ENCODE measurements at regions not wholly inside any gene's neighbourhood (a gene's known extent, or its start where the extent isn't known, plus 50 kb on each side); places are given as distances from the start of the nearest gene placed in this dataset.
"Not testable (repeated sequence)": the region's sequence is repeated elsewhere in the genome, so short reads cannot be mapped to it uniquely, and the experiment has no call there.

- Histone ChIP-seq H3K4me3 (ENCODE audit: low read depth in 1 of 2, low read length in 2 of 2) (no peak overlapping the region), H3K27ac (ENCODE audit: low read depth, low read length) (no peak overlapping the region), H3K36me3 (ENCODE audit: control insufficient read depth in 1 of 2, insufficient read depth in 2 of 2, low read length in 2 of 2) (no peaks in the 10 kb centered on the region), H3K9me3 (ENCODE audit: control insufficient read depth in 1 of 2, low read length in 2 of 2) (no peaks in the 10 kb centered on the region), H3K4me1 (ENCODE audit: control insufficient read depth in 1 of 2, insufficient read depth in 2 of 2, low read length in 2 of 2) (no peaks in the 10 kb centered on the region), H3K9ac (ENCODE audit: low read depth in 1 of 2, low read length in 2 of 2) (no peak overlapping the region), H3K27me3 (ENCODE audit: control insufficient read depth in 1 of 2, insufficient read depth in 2 of 2, low read length in 2 of 2) (no peaks in the 10 kb centered on the region)
Measured at GRCh38 chr4:132076829-132077228, 1072.3 kb upstream of the PCDH10 start.

- no peaks in the 10 kb centered on the region for H3K27me3 ChIP-seq (ENCODE audit: control insufficient read depth in 1 of 2, insufficient read depth in 2 of 2, low read length in 2 of 2)
- H3K36me3 ChIP-seq (ENCODE audit: control insufficient read depth in 1 of 2, insufficient read depth in 2 of 2, low read length in 2 of 2) = no peaks in the 10 kb centered on the region
- H3K9me3 ChIP-seq (ENCODE audit: control insufficient read depth in 1 of 2, low read length in 2 of 2) = peaks cover 0 to 3% of the 10 kb centered on the region in 2 donors
- no peak overlapping the region for H3K4me3 ChIP-seq (ENCODE audit: low read depth in 1 of 2, low read length in 2 of 2)
- no peak overlapping the region for H3K27ac ChIP-seq (ENCODE audit: low read depth, low read length)
- H3K9ac ChIP-seq (ENCODE audit: low read depth in 1 of 2, low read length in 2 of 2) = no peak overlapping the region
- no peaks in the 10 kb centered on the region for H3K4me1 ChIP-seq (ENCODE audit: control insufficient read depth in 1 of 2, insufficient read depth in 2 of 2, low read length in 2 of 2)
Measured at GRCh38 chr4:132085105-132085504, 1064.0 kb upstream of the PCDH10 start.

DNA sequence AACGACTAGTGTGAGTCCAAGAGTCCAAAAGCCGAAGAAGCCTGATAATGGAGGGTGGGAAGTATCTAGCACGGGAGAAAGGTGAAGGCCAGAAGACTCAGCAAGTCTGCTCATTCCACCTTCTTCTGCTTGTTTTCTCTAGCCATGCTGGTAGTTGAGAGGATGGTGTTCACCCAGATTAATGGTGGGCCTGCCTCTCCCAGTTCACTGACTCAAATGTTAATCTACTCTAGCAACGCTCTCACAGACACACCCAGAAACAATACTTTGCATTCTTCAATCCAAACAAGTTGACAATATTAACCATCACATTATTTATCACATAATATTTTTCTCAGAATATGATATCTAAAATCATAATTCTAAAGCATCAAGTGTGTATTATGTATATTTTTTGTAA lies 1055.1 kb upstream of the PCDH10 start:
- H3K36me3 ChIP-seq (ENCODE audit: control insufficient read depth in 1 of 2, insufficient read depth in 2 of 2, low read length in 2 of 2) = no peaks in the 10 kb centered on the region
- H3K9me3 ChIP-seq (ENCODE audit: control insufficient read depth in 1 of 2, low read length in 2 of 2) = no peaks in the 10 kb centered on the region

GRCh38 chr4:132097041-132097440 lies 1052.1 kb upstream of the PCDH10 start:
- Histone ChIP-seq H3K4me1 (ENCODE audit: control insufficient read depth in 1 of 2, insufficient read depth in 2 of 2, low read length in 2 of 2) (no peaks in the 10 kb centered on the region), H3K9me3 (ENCODE audit: control insufficient read depth in 1 of 2, low read length in 2 of 2) (no peaks in the 10 kb centered on the region), H3K27me3 (ENCODE audit: control insufficient read depth in 1 of 2, insufficient read depth in 2 of 2, low read length in 2 of 2) (no peaks in the 10 kb centered on the region), H3K36me3 (ENCODE audit: control insufficient read depth in 1 of 2, insufficient read depth in 2 of 2, low read length in 2 of 2) (no peaks in the 10 kb centered on the region), H3K27ac (ENCODE audit: low read depth, low read length) (no peak overlapping the region), H3K4me3 (ENCODE audit: low read depth in 1 of 2, low read length in 2 of 2) (no peak overlapping the region), H3K9ac (ENCODE audit: low read depth in 1 of 2, low read length in 2 of 2) (no peak overlapping the region)

More for the DNA sequence above, 1055.1 kb upstream of the PCDH10 start:
- H3K27me3 ChIP-seq (ENCODE audit: control insufficient read depth in 1 of 2, insufficient read depth in 2 of 2, low read length in 2 of 2) = no peaks in the 10 kb centered on the region
- H3K9ac ChIP-seq (ENCODE audit: low read depth in 1 of 2, low read length in 2 of 2) = no peak overlapping the region
- no peak overlapping the region for H3K4me3 ChIP-seq (ENCODE audit: low read depth in 1 of 2, low read length in 2 of 2)
- H3K27ac ChIP-seq (ENCODE audit: low read depth, low read length) = no peak overlapping the region
- no peaks in the 10 kb centered on the region for H3K4me1 ChIP-seq (ENCODE audit: control insufficient read depth in 1 of 2, insufficient read depth in 2 of 2, low read length in 2 of 2)

GRCh38 chr4:132101526-132101925 lies 1047.6 kb upstream of the PCDH10 start:
- Histone ChIP-seq H3K4me1 (ENCODE audit: control insufficient read depth in 1 of 2, insufficient read depth in 2 of 2, low read length in 2 of 2) (no peaks in the 10 kb centered on the region), H3K9me3 (ENCODE audit: control insufficient read depth in 1 of 2, low read length in 2 of 2) (no peaks in the 10 kb centered on the region), H3K4me3 (ENCODE audit: low read depth in 1 of 2, low read length in 2 of 2) (no peak overlapping the region), H3K9ac (ENCODE audit: low read depth in 1 of 2, low read length in 2 of 2) (no peak overlapping the region), H3K27me3 (ENCODE audit: control insufficient read depth in 1 of 2, insufficient read depth in 2 of 2, low read length in 2 of 2) (no peaks in the 10 kb centered on the region), H3K36me3 (ENCODE audit: control insufficient read depth in 1 of 2, insufficient read depth in 2 of 2, low read length in 2 of 2) (no peaks in the 10 kb centered on the region), H3K27ac (ENCODE audit: low read depth, low read length) (no peak overlapping the region)

DNA sequence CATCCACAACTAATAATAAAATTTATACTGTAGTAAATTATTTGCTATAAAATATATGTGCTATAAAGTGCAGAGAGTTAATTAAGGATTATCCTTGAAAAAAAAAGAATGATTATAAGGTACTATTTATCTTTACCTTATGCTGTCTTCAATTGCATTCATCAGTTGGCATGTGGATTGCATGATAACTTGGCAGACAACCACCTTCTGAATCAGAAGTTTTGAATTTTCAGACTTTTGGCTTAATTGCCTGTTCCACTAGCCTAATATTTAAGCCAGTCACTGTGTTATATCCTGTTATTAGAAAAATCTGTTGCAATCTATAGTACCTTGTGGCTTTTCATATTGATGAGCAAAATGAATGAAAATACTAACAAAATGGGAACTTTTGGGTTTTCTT lies 1040.3 kb upstream of the PCDH10 start:
- Histone ChIP-seq H3K36me3 (ENCODE audit: control insufficient read depth in 1 of 2, insufficient read depth in 2 of 2, low read length in 2 of 2) (no peaks in the 10 kb centered on the region), H3K9ac (ENCODE audit: low read depth in 1 of 2, low read length in 2 of 2) (no peak overlapping the region), H3K27ac (ENCODE audit: low read depth, low read length) (no peak overlapping the region)

DNA sequence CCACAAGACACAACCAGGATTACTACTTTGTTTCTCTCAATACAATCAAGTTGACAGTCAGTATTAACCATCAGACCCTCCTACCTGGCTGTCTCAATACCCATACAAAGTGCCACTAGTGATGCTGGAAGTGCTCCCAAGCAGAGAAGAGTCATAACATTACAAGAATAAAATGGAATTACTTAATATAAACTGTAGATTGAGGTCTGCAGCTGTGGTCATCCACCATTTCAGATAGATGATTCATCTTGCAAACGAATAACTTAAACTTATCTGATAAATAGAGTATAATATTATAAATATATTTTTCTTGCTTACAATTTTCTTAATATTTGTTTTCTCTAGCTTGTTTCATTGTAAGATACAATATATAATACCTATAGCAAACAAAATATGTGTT lies 1034.2 kb upstream of the PCDH10 start:
- no peaks in the 10 kb centered on the region for H3K9me3 ChIP-seq (ENCODE audit: control insufficient read depth in 1 of 2, low read length in 2 of 2)
- H3K36me3 ChIP-seq (ENCODE audit: control insufficient read depth in 1 of 2, insufficient read depth in 2 of 2, low read length in 2 of 2) = no peaks in the 10 kb centered on the region
- no peaks in the 10 kb centered on the region for H3K27me3 ChIP-seq (ENCODE audit: control insufficient read depth in 1 of 2, insufficient read depth in 2 of 2, low read length in 2 of 2)
- no peak overlapping the region for H3K9ac ChIP-seq (ENCODE audit: low read depth in 1 of 2, low read length in 2 of 2)
- no peaks in the 10 kb centered on the region for H3K4me1 ChIP-seq (ENCODE audit: control insufficient read depth in 1 of 2, insufficient read depth in 2 of 2, low read length in 2 of 2)
- no peak overlapping the region for H3K27ac ChIP-seq (ENCODE audit: low read depth, low read length)
- H3K4me3 ChIP-seq (ENCODE audit: low read depth in 1 of 2, low read length in 2 of 2) = no peak overlapping the region

More for the DNA sequence above, 1040.3 kb upstream of the PCDH10 start:
- Histone ChIP-seq H3K27me3 (ENCODE audit: control insufficient read depth in 1 of 2, insufficient read depth in 2 of 2, low read length in 2 of 2) (no peaks in the 10 kb centered on the region), H3K4me3 (ENCODE audit: low read depth in 1 of 2, low read length in 2 of 2) (no peak overlapping the region), H3K4me1 (ENCODE audit: control insufficient read depth in 1 of 2, insufficient read depth in 2 of 2, low read length in 2 of 2) (no peaks in the 10 kb centered on the region), H3K9me3 (ENCODE audit: control insufficient read depth in 1 of 2, low read length in 2 of 2) (no peaks in the 10 kb centered on the region)

DNA sequence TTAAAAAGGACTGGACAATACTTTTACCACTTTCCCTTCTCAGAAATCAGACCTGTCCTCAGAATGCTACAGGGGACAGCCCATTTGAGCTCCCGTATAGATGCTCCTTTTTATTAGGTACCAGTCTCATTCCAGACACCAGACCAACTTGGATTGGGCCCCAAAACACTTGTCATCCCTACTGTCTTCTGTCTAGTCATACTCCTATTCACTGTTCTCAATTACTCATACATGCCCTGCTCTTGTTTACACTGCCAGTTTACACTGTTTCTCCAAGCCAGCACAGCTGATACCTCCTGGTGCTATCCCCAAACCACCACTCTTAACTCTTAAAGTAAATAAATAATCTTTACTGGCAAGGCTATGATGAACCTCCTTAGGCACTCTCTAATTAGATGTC lies 1026.4 kb upstream of the PCDH10 start:
- H3K4me1 ChIP-seq (ENCODE audit: control insufficient read depth in 1 of 2, insufficient read depth in 2 of 2, low read length in 2 of 2); H3K9me3 ChIP-seq (ENCODE audit: control insufficient read depth in 1 of 2, low read length in 2 of 2); H3K9ac ChIP-seq (ENCODE audit: low read depth in 1 of 2, low read length in 2 of 2); H3K27ac ChIP-seq (ENCODE audit: low read depth, low read length); H3K36me3 ChIP-seq (ENCODE audit: control insufficient read depth in 1 of 2, insufficient read depth in 2 of 2, low read length in 2 of 2); H3K4me3 ChIP-seq (ENCODE audit: low read depth in 1 of 2, low read length in 2 of 2); H3K27me3 ChIP-seq (ENCODE audit: control insufficient read depth in 1 of 2, insufficient read depth in 2 of 2, low read length in 2 of 2): not testable (repeated sequence)

- no peaks in the 10 kb centered on the region for H3K36me3 ChIP-seq (ENCODE audit: control insufficient read depth in 1 of 2, insufficient read depth in 2 of 2, low read length in 2 of 2)
- H3K9me3 ChIP-seq (ENCODE audit: control insufficient read depth in 1 of 2, low read length in 2 of 2) = no peaks in the 10 kb centered on the region
- no peak overlapping the region for H3K27ac ChIP-seq (ENCODE audit: low read depth, low read length)
- H3K4me3 ChIP-seq (ENCODE audit: low read depth in 1 of 2, low read length in 2 of 2) = no peak overlapping the region
- no peaks in the 10 kb centered on the region for H3K27me3 ChIP-seq (ENCODE audit: control insufficient read depth in 1 of 2, insufficient read depth in 2 of 2, low read length in 2 of 2)
- no peak overlapping the region for H3K9ac ChIP-seq (ENCODE audit: low read depth in 1 of 2, low read length in 2 of 2)
- H3K4me1 ChIP-seq (ENCODE audit: control insufficient read depth in 1 of 2, insufficient read depth in 2 of 2, low read length in 2 of 2) = no peaks in the 10 kb centered on the region
Measured at GRCh38 chr4:132123870-132124623, 1025.0 kb upstream of the PCDH10 start.

DNA sequence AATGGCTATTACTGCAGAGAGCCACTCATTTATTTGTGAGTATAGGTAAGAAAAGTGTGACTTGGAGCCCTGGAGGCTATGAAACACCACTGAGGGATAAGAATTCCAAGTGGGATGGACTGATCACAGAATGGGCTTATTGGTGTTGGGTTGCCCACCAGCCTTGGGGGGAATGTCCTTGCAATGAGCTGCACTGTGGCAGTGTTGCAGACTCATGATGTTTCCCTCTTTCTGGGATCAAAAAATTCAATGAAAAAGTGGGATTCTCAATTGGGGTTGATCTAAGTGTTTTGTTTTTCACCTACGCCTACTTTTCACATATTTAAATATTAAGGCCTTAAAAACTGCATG lies 1024.5 kb upstream of the PCDH10 start:
- no peaks in the 10 kb centered on the region for H3K4me1 ChIP-seq (ENCODE audit: control insufficient read depth in 1 of 2, insufficient read depth in 2 of 2, low read length in 2 of 2)
- H3K27me3 ChIP-seq (ENCODE audit: control insufficient read depth in 1 of 2, insufficient read depth in 2 of 2, low read length in 2 of 2) = no peaks in the 10 kb centered on the region
- H3K4me3 ChIP-seq (ENCODE audit: low read depth in 1 of 2, low read length in 2 of 2) = no peak overlapping the region
- H3K9me3 ChIP-seq (ENCODE audit: control insufficient read depth in 1 of 2, low read length in 2 of 2) = no peaks in the 10 kb centered on the region
- no peak overlapping the region for H3K27ac ChIP-seq (ENCODE audit: low read depth, low read length)
- H3K36me3 ChIP-seq (ENCODE audit: control insufficient read depth in 1 of 2, insufficient read depth in 2 of 2, low read length in 2 of 2) = no peaks in the 10 kb centered on the region
- no peak overlapping the region for H3K9ac ChIP-seq (ENCODE audit: low read depth in 1 of 2, low read length in 2 of 2)

DNA sequence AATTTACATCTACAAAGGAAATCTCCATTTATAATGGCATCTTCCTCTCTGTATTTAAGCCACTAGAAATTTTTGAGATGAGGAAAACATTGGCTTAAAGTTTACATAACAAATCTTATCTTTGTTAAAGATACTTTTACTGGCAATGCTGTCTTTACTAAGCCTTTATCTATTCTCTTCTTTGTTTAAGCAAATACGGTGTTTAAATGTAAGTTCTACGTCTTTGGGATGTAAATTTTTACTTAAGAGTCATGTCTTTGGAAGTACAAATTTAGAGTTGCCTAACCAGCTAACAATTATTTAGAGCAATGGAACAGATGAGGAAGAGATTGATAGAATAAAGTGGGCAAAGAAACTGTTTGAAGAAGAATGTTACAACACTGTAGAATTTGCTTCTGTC lies 1024.0 kb upstream of the PCDH10 start:
- no peak overlapping the region for H3K4me3 ChIP-seq (ENCODE audit: low read depth in 1 of 2, low read length in 2 of 2)
- H3K27me3 ChIP-seq (ENCODE audit: control insufficient read depth in 1 of 2, insufficient read depth in 2 of 2, low read length in 2 of 2) = no peaks in the 10 kb centered on the region
- H3K27ac ChIP-seq (ENCODE audit: low read depth, low read length) = no peak overlapping the region
- no peaks in the 10 kb centered on the region for H3K9me3 ChIP-seq (ENCODE audit: control insufficient read depth in 1 of 2, low read length in 2 of 2)
- H3K9ac ChIP-seq (ENCODE audit: low read depth in 1 of 2, low read length in 2 of 2) = no peak overlapping the region
- no peaks in the 10 kb centered on the region for H3K4me1 ChIP-seq (ENCODE audit: control insufficient read depth in 1 of 2, insufficient read depth in 2 of 2, low read length in 2 of 2)
- no peaks in the 10 kb centered on the region for H3K36me3 ChIP-seq (ENCODE audit: control insufficient read depth in 1 of 2, insufficient read depth in 2 of 2, low read length in 2 of 2)

All from duodenal mucosa (tissue), 2 donors.